WI38 (cell line): ENCODE measurements at regions not wholly inside any gene's neighbourhood (a gene's known extent, or its start where the extent isn't known, plus 50 kb on each side); places are given as distances from the start of the nearest gene placed in this dataset.

Experiments used
- H3K4me3 ChIP-seq: 2 replicates; pipeline ENCODE4 v1.5.1; 2011; ENCODE audit warnings: low read depth, mild to moderate bottlenecking, control low read depth, low read length
- CTCF ChIP-seq: IDR thresholded peaks from 2 replicates; pipeline ENCODE4 v1.5.1; 2012; ENCODE audit warnings: low read depth, mild to moderate bottlenecking, control low read depth, low read length

GRCh38 chr14:23869078-23869719 is 84.4 kb upstream of the DHRS4 start:
- no peak for TF ChIP-seq CTCF
- no peak overlapping the region for H3K4me3 ChIP-seq

DNA sequence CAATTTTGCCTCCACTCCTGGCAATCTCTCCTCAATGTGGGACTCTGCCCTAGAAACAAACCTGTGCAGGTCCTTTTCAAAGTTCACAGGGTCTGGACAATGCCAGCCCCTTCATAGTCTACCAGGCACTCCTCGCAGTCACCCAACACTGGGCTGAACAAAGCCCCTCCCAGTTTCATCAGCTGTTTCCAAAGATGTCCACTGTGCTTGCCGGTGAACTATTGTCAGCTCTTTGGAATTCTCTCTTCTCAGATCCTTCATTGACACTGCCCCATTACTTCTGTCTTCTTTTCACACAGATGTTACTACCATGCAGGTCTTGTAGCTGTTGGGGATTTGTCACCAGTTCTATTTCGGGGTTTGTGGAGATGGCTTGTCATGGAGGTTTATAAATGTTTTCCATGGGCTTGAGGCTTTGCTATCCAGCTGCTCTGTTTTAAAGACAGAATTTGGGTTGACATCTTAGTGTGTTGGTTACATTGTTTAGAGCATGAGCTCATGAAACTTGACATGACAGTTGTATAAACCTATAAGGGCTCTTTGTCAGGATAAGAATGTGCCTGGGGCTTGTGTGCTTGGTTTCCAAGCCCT is 77.3 kb upstream of the DHRS4 start:
- no peak overlapping the region for H3K4me3 ChIP-seq
- TF ChIP-seq CTCF = no peak

- no peak overlapping the region for H3K4me3 ChIP-seq
- no peak for TF ChIP-seq CTCF
Observed at GRCh38 chr14:23877111-23877510, 76.5 kb upstream of the DHRS4 start.

DNA sequence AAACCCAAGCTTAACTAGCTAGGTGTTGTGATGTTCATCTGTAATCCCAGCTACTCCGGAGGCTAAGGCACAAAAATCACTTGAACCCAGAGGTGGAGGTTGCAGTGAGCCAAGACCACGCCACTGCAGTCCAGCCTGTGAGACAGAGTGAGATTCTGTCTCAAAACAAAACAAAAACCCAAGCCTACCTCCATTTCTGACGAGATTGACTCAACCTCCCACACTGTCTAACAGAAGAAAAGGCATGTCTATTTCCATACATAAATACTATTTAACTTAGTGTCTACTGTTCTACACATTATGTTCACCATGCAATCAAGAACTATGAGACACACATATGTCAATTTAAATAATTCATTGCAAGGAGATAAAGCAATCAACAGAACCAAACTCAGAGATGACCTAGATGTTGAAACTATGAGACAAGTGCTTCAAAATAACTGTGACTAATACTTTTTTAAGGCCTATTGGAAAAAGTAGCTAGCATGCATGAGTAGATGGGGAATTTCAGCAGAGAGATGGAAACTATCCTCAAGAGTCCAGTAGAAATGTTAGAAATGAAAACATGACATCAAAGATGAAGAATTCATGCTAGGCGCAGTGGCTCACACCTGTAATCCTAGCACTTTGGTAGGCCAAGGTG is 75.9 kb upstream of the DHRS4 start:
- TF ChIP-seq CTCF = no peak
- H3K4me3 ChIP-seq = no peak overlapping the region

DNA sequence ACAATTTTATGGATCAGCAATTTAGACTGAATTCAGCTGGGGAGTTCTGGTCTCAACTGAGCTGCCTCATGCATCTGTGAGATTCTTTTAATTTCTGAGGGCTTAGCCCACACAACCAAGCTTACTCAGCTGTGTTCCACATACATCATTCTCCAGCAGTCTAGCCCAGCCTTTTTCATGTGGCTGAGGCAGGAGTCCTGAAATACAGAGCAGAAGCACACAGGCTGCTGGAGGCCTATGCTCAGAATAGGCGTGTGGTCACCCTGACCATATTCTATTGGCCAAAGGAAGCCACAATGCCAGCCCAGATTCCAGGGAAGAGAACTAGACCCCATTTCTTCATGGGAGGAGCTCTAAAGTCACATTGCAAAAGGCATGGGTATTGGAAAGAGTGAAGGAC is 72.3 kb upstream of the DHRS4 start:
- no peak overlapping the region for H3K4me3 ChIP-seq
- no peak for TF ChIP-seq CTCF

GRCh38 chr14:23883684-23884540 is 69.7 kb upstream of the DHRS4 start:
- H3K4me3 ChIP-seq = no peak overlapping the region
- TF ChIP-seq CTCF = no peak

DNA sequence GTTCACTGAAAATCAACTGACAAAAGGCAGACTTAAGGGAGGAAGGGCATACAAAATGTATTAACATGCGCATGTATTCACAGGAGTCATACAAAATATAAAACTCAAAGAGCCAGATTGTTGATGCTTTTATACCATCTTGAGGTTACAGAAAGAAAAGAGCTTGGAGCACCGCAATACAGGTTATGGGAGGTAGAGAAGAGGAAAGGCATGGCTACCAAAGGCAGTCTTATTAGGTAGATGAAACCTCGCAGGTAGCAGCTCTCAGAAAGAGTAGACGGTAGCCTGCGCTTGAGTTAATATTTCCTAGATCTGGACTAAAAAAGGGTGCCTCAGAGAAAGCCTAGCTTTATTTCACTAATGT is 69.0 kb upstream of the DHRS4 start:
- TF ChIP-seq CTCF = no peak
- H3K4me3 ChIP-seq = no peak overlapping the region
